ENCODE measurements at regions not wholly inside any gene's neighbourhood (a gene's known extent, or its start where the extent isn't known, plus 50 kb on each side); places are given as distances from the start of the nearest gene placed in this dataset.

DNA sequence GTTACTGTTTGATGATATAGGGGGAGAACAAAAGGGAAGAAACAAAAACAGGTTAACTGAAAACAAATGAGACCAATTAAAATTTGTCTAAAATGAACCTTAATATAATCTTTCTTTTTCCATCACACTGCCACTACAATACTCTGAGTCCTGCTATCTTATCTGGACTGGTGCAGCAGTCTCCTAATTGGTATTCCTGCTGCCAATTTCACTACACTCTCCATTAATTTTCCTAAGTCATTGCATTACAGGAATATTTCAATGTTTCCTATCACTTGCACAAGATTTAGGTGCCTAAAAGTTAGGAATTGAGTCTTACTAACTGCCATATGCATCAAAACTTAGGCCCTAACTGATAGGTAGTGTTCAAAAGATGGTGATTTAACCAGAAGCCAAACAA, 884.9 kb upstream of the MGAT4C start:
- no peak overlapping the region for H3K27ac Mint-ChIP-seq
- no peaks in the 10 kb centered on the region for H3K4me1 Mint-ChIP-seq (ENCODE audit: low read depth)
- no peaks in the 10 kb centered on the region for H3K27me3 Mint-ChIP-seq
- no peaks in the 10 kb centered on the region for H3K36me3 Mint-ChIP-seq (ENCODE audit: low read depth)
- H3K4me3 Mint-ChIP-seq, result no peak overlapping the region
- intact Hi-C loops (cut with micrococcal nuclease), result no loop called here
- H3K9me3 Mint-ChIP-seq, result no peaks in the 10 kb centered on the region

GRCh38 chr12:87140262-87140661, 884.1 kb upstream of the MGAT4C start:
- H3K4me1 Mint-ChIP-seq (ENCODE audit: low read depth), result no peaks in the 10 kb centered on the region
- no peaks in the 10 kb centered on the region for H3K27me3 Mint-ChIP-seq
- H3K27ac Mint-ChIP-seq, result no peak overlapping the region
- no peak overlapping the region for H3K4me3 Mint-ChIP-seq
- intact Hi-C loops (cut with micrococcal nuclease), result no loop called here
- H3K9me3 Mint-ChIP-seq, result no peaks in the 10 kb centered on the region
- H3K36me3 Mint-ChIP-seq (ENCODE audit: low read depth), result no peaks in the 10 kb centered on the region

GRCh38 chr12:87137220-87137619, 881.0 kb upstream of the MGAT4C start:
- Mint-ChIP-seq H3K9me3 (no peaks in the 10 kb centered on the region), H3K36me3 (ENCODE audit: low read depth) (no peaks in the 10 kb centered on the region), H3K27ac (no peak overlapping the region), H3K4me3 (no peak overlapping the region), H3K27me3 (no peaks in the 10 kb centered on the region), H3K4me1 (ENCODE audit: low read depth) (no peaks in the 10 kb centered on the region)
- intact Hi-C loops (cut with micrococcal nuclease), result no loop called here

DNA sequence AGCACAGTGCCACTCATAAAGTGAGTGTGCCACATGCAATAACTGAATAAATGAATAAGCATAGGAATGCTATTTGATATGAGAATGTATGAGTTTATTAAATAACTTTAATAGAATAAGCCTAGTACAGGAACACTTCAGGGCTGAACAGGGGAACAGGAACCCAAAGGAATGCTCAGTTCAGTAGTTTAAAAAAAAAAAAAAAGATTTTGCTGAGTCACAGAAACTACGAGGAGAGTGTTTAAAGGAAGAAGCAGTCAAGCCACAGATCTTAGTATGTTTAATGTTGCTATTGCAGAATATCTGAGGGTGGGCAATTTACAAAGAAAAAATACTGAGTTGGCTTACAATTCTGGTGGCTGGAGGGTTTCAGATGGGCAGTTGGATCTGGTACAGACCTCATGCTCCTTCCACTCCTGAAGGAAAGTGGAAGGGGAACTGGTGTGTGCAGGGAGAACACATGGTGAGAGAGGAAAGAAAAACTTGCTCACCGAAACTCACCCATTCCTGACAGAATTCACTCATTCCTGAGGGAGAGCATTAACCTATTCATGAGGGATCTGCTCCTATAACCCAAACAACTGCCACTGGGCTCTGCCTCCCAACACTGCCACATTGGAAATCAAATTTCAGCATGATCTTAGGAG, 880.3 kb upstream of the MGAT4C start:
- H3K36me3 Mint-ChIP-seq (ENCODE audit: low read depth), result no peaks in the 10 kb centered on the region
- no peaks in the 10 kb centered on the region for H3K9me3 Mint-ChIP-seq
- H3K4me3 Mint-ChIP-seq, result no peak overlapping the region
- H3K27me3 Mint-ChIP-seq, result no peaks in the 10 kb centered on the region
- intact Hi-C loops (cut with micrococcal nuclease), result no loop called here
- no peaks in the 10 kb centered on the region for H3K4me1 Mint-ChIP-seq (ENCODE audit: low read depth)
- H3K27ac Mint-ChIP-seq, result no peak overlapping the region

- no peaks in the 10 kb centered on the region for H3K4me1 Mint-ChIP-seq (ENCODE audit: low read depth)
- H3K27me3 Mint-ChIP-seq, result no peaks in the 10 kb centered on the region
- no peak overlapping the region for H3K4me3 Mint-ChIP-seq
- no peak overlapping the region for H3K27ac Mint-ChIP-seq
- peaks cover 11% of the 10 kb centered on the region for H3K9me3 Mint-ChIP-seq
- H3K36me3 Mint-ChIP-seq (ENCODE audit: low read depth), result no peaks in the 10 kb centered on the region
- intact Hi-C loops (cut with micrococcal nuclease), result no loop called here
Measured at GRCh38 chr12:87127272-87127671, 871.1 kb upstream of the MGAT4C start.

GRCh38 chr12:87121896-87122295, 865.7 kb upstream of the MGAT4C start:
- H3K27ac Mint-ChIP-seq, result no peak overlapping the region

GRCh38 chr12:87120440-87120839, 864.2 kb upstream of the MGAT4C start:
- no peak overlapping the region for H3K27ac Mint-ChIP-seq
- H3K36me3 Mint-ChIP-seq (ENCODE audit: low read depth), result no peaks in the 10 kb centered on the region
- H3K4me3 Mint-ChIP-seq, result no peak overlapping the region
- H3K27me3 Mint-ChIP-seq, result no peaks in the 10 kb centered on the region
- no peaks in the 10 kb centered on the region for H3K4me1 Mint-ChIP-seq (ENCODE audit: low read depth)
- H3K9me3 Mint-ChIP-seq, result peaks cover 11% of the 10 kb centered on the region
- intact Hi-C loops (cut with micrococcal nuclease), result no loop called here

More at GRCh38 chr12:87121896-87122295, 865.7 kb upstream of the MGAT4C start:
- Mint-ChIP-seq H3K27me3 (no peaks in the 10 kb centered on the region), H3K36me3 (ENCODE audit: low read depth) (no peaks in the 10 kb centered on the region), H3K4me1 (ENCODE audit: low read depth) (no peaks in the 10 kb centered on the region), H3K4me3 (no peak overlapping the region), H3K9me3 (peaks cover 11% of the 10 kb centered on the region)
- intact Hi-C loops (cut with micrococcal nuclease), result no loop called here

GRCh38 chr12:87119713-87120112, 863.5 kb upstream of the MGAT4C start:
- Mint-ChIP-seq H3K27ac (no peak overlapping the region), H3K9me3 (peaks cover 9% of the 10 kb centered on the region), H3K4me3 (no peak overlapping the region), H3K36me3 (ENCODE audit: low read depth) (no peaks in the 10 kb centered on the region), H3K27me3 (no peaks in the 10 kb centered on the region), H3K4me1 (ENCODE audit: low read depth) (no peaks in the 10 kb centered on the region)
- intact Hi-C loops (cut with micrococcal nuclease), result no loop called here

GRCh38 chr12:87117526-87117925, 861.3 kb upstream of the MGAT4C start:
- Mint-ChIP-seq H3K27ac (no peak overlapping the region), H3K4me1 (ENCODE audit: low read depth) (no peaks in the 10 kb centered on the region), H3K27me3 (no peaks in the 10 kb centered on the region), H3K36me3 (ENCODE audit: low read depth) (no peaks in the 10 kb centered on the region), H3K4me3 (no peak overlapping the region), H3K9me3 (no peaks in the 10 kb centered on the region)
- intact Hi-C loops (cut with micrococcal nuclease), result no loop called here

GRCh38 chr12:87116780-87117179, 860.6 kb upstream of the MGAT4C start:
- intact Hi-C loops (cut with micrococcal nuclease), result no loop called here
- Mint-ChIP-seq H3K27ac (no peak overlapping the region), H3K27me3 (no peaks in the 10 kb centered on the region), H3K4me1 (ENCODE audit: low read depth) (no peaks in the 10 kb centered on the region), H3K4me3 (no peak overlapping the region), H3K36me3 (ENCODE audit: low read depth) (no peaks in the 10 kb centered on the region), H3K9me3 (no peaks in the 10 kb centered on the region)

DNA sequence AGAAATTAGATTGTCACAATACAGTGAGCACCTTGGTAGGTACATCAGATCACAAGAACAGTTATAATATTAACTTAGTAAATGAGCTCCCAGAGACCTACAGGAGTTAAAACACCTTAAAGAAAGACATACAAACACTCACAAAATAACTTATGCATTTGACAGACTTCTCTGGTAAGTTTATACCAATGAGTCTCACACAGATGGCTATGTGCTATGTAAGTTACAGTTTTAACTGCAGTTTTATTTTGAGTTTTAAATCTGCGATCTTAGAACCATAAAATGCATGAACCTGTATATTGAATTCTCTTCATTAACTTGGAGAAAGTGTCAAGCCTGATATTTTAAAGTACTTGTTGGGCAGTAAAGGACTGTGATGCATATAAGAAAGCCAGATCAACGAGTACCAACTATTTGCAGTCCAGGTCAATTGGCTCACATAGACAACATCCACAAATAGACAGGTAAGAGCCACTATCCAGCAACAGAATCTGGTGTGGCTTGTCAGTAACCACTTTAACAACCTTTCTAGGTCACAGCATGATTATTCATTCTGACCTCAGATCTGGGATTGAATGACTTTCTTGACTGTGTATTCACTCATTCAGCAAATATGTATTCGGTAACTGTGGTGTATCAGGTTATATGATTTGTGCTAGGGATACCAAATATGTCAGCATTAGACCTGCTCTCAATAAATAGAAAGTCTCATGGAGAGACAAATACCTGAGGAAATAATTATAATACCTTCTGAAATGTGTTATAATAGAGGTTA, 856.6 kb upstream of the MGAT4C start:
- Mint-ChIP-seq H3K27me3 (no peaks in the 10 kb centered on the region), H3K4me1 (ENCODE audit: low read depth) (no peaks in the 10 kb centered on the region), H3K4me3 (no peak overlapping the region), H3K9me3 (no peaks in the 10 kb centered on the region), H3K27ac (no peak overlapping the region), H3K36me3 (ENCODE audit: low read depth) (no peaks in the 10 kb centered on the region)
- intact Hi-C loops (cut with micrococcal nuclease), result no loop called here

DNA sequence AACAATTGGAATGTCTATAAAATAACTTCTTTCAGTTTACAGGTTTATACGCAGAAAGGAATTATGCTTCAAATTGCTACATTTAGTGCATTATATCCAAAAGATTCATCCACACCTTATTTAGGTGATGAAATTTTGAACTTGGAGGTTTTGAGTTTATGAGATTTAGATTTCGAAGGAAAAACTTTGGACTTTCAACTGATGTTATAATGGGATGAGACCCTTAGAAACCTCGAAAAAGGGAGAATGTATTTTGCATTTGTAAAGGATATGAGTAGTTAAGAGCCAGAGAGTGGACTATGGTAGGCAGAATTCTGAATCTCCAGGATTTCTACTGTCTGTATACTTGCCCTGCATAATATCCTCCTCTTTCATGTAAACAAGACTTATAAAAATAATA, 851.6 kb upstream of the MGAT4C start:
- Mint-ChIP-seq H3K4me3 (no peak overlapping the region), H3K27ac (no peak overlapping the region), H3K36me3 (ENCODE audit: low read depth) (no peaks in the 10 kb centered on the region), H3K9me3 (no peaks in the 10 kb centered on the region), H3K4me1 (ENCODE audit: low read depth) (no peaks in the 10 kb centered on the region), H3K27me3 (no peaks in the 10 kb centered on the region)
- intact Hi-C loops (cut with micrococcal nuclease), result no loop called here

- no peaks in the 10 kb centered on the region for H3K9me3 Mint-ChIP-seq
- H3K4me3 Mint-ChIP-seq, result no peak overlapping the region
- no peaks in the 10 kb centered on the region for H3K27me3 Mint-ChIP-seq
- intact Hi-C loops (cut with micrococcal nuclease), result no loop called here
- H3K36me3 Mint-ChIP-seq (ENCODE audit: low read depth), result no peaks in the 10 kb centered on the region
- no peak overlapping the region for H3K27ac Mint-ChIP-seq
- H3K4me1 Mint-ChIP-seq (ENCODE audit: low read depth), result no peaks in the 10 kb centered on the region
Measured at GRCh38 chr12:87107270-87107669, 851.1 kb upstream of the MGAT4C start.

DNA sequence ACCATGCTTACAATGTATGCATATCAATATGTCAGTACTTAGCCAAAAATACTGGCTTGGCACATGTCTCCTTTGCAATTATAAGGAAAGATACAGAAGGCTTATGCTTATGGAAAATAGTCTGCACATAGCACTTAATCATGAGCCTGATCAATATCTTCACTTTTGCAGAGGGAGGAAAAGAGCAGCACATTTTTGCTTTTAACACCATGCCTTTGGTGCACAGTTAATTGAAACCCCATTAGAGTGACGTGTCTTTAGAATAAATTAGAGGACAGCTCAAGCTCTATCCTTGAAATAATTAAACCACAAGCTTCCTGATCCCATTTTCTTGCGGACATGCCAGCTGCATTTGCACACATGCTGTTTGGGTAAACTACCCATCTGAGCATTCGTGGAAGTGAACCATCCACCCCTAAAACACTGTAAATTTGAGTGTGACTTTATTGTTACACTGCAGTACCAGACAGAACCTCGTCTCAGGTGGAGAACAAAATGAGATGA, 839.9 kb upstream of the MGAT4C start:
- H3K4me3 Mint-ChIP-seq, result no peak overlapping the region
- peaks cover 17% of the 10 kb centered on the region for H3K9me3 Mint-ChIP-seq
- H3K27ac Mint-ChIP-seq, result no peak overlapping the region
- H3K36me3 Mint-ChIP-seq (ENCODE audit: low read depth), result no peaks in the 10 kb centered on the region
- H3K27me3 Mint-ChIP-seq, result no peaks in the 10 kb centered on the region
- intact Hi-C loops (cut with micrococcal nuclease), result no loop called here
- H3K4me1 Mint-ChIP-seq (ENCODE audit: low read depth), result no peaks in the 10 kb centered on the region

- Mint-ChIP-seq H3K27me3 (no peaks in the 10 kb centered on the region), H3K36me3 (ENCODE audit: low read depth) (no peaks in the 10 kb centered on the region), H3K4me1 (ENCODE audit: low read depth) (no peaks in the 10 kb centered on the region), H3K9me3 (no peaks in the 10 kb centered on the region), H3K27ac (no peak overlapping the region), H3K4me3 (no peak overlapping the region)
- intact Hi-C loops (cut with micrococcal nuclease), result no loop called here
Measured at GRCh38 chr12:87094356-87094755, 838.2 kb upstream of the MGAT4C start.

Measured in dendritic cell treated with granulocyte-macrophage colony-stimulating factor and Interleukin-4, amounts not matched to agents 40 ng/mL and 50 ng/mL, for 4 days (primary cell).